ENCODE measurements at regions not wholly inside any gene's neighbourhood (a gene's known extent, or its start where the extent isn't known, plus 50 kb on each side); places are given as distances from the start of the nearest gene placed in this dataset.

DNA sequence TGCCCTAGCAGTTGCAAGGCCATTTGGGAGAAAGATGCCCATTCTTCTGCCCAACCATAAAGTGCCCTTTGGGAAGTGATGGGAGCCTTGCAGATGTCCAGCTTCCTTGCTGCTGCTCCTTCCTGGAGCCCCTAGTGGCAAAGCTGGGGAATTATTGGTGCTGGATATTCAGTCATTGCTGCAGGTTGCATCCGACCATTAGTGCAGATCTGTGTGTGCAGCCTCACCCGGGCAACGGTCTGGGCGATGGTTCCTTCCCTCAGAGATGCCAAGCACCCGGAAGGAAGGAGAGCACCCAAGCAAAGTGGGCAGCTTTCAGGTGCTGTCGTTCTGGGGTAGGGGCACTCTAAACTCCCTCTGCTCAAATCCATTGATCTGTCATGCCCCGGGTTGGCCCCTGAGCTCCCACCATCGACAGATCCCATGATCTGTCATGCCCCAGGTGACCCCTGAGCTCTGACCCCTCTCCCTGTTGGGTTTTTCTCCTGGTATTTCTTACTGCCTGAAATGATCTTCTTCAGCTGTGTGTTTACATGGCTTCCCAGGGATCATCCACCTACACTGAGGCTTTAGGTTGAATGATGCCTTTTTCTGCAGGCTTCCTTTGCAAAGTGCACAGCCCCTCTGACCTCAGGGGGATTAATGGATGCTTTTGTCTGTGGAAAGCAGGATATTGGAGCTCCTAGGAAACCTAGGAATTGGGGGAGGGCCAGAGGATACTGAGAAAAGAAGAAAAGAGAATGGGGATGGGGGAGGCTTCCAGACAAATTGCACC, 467.5 kb downstream of the PTPRU start:
- TF ChIP-seq POLR2A (IDR thresholded peaks at IDR 0.05; ENCODE audit: low read length) (no peak), GATA1 (IDR thresholded peaks at IDR 0.05; ENCODE audit: low read depth, low read length) (no peak)

All from erythroblast (primary cell).